Activated CD4-positive, alpha-beta memory T cell treated with anti-CD3 and anti-CD28 coated beads for 36 hours (primary cell): ENCODE measurements at regions not wholly inside any gene's neighbourhood (a gene's known extent, or its start where the extent isn't known, plus 50 kb on each side); places are given as distances from the start of the nearest gene placed in this dataset.

Experiments
- CTCF ChIA-PET: fragments of 350-600 bp; sonication (Branson Sonifier 250); formaldehyde crosslinking; loops from one replicate; lab custom pipeline; 2021; ENCODE audit warnings: antibody characterized with exemption, inconsistent platforms; lab: Charles Lee
- POLR2A ChIA-PET: fragments of 350-600 bp; sonication (Branson Sonifier 250); formaldehyde crosslinking; loops from one replicate; lab custom pipeline; 2021; ENCODE audit warnings: antibody characterized with exemption; lab: Charles Lee
- DNase-seq: peaks from one replicate; pipeline ENCODE4 v3.0.0-alpha.2; 2020
- H3K27ac Mint-ChIP-seq: one replicate; pipeline ENCODE4 v1.8.0; 2021; ENCODE audit warnings: mixed read lengths
- H3K27me3 Mint-ChIP-seq: one replicate; pipeline ENCODE4 v1.8.0; 2021; ENCODE audit warnings: mixed read lengths
- H3K36me3 Mint-ChIP-seq: one replicate; pipeline ENCODE4 v1.8.0; 2021; ENCODE audit warnings: mixed read lengths
- H3K4me1 Mint-ChIP-seq: one replicate; pipeline ENCODE4 v1.8.0; 2021; ENCODE audit warnings: low read depth, mixed read lengths
- H3K4me3 Mint-ChIP-seq: one replicate; pipeline ENCODE4 v1.8.0; 2021; ENCODE audit warnings: mild to moderate bottlenecking, mixed read lengths
- H3K9me3 Mint-ChIP-seq: one replicate; pipeline ENCODE4 v1.8.0; 2021; ENCODE audit warnings: mixed read lengths
- intact Hi-C: fragments of 100-400 bp; cut with micrococcal nuclease; formaldehyde crosslinking; loops from one replicate; pipeline ENCODE4 v1.15.1; 2023

GRCh38 chr5:2511706-2512105, 239.8 kb downstream of the IRX2 start:
- no peaks in the 10 kb centered on the region for H3K27me3 Mint-ChIP-seq
- H3K36me3 Mint-ChIP-seq, result no peaks in the 10 kb centered on the region
- DNase-seq, result no peak
- intact Hi-C loops, result no loop called here
- H3K4me1 Mint-ChIP-seq, result no peaks in the 10 kb centered on the region
- CTCF ChIA-PET, result no interaction called here
- POLR2A ChIA-PET, result no interaction called here
- H3K4me3 Mint-ChIP-seq, result no peak overlapping the region
- H3K9me3 Mint-ChIP-seq, result no peaks in the 10 kb centered on the region
- no peak overlapping the region for H3K27ac Mint-ChIP-seq

GRCh38 chr5:2511126-2511525, 240.4 kb downstream of the IRX2 start:
- Mint-ChIP-seq H3K4me1 (no peaks in the 10 kb centered on the region), H3K27me3 (no peaks in the 10 kb centered on the region), H3K27ac (no peak overlapping the region), H3K36me3 (no peaks in the 10 kb centered on the region), H3K4me3 (no peak overlapping the region), H3K9me3 (no peaks in the 10 kb centered on the region)
- intact Hi-C loops, result no loop called here
- ChIA-PET POLR2A (no interaction called here), CTCF (no interaction called here)
- no peak for DNase-seq

GRCh38 chr5:2509527-2509926, 241.9 kb downstream of the IRX2 start:
- no peak overlapping the region for H3K4me3 Mint-ChIP-seq
- DNase-seq, result no peak
- H3K36me3 Mint-ChIP-seq, result no peaks in the 10 kb centered on the region
- no peak overlapping the region for H3K27ac Mint-ChIP-seq
- intact Hi-C loops, result no loop called here
- no peaks in the 10 kb centered on the region for H3K27me3 Mint-ChIP-seq
- peaks cover 3% of the 10 kb centered on the region for H3K9me3 Mint-ChIP-seq
- ChIA-PET POLR2A (no interaction called here), CTCF (no interaction called here)
- H3K4me1 Mint-ChIP-seq, result no peaks in the 10 kb centered on the region

DNA sequence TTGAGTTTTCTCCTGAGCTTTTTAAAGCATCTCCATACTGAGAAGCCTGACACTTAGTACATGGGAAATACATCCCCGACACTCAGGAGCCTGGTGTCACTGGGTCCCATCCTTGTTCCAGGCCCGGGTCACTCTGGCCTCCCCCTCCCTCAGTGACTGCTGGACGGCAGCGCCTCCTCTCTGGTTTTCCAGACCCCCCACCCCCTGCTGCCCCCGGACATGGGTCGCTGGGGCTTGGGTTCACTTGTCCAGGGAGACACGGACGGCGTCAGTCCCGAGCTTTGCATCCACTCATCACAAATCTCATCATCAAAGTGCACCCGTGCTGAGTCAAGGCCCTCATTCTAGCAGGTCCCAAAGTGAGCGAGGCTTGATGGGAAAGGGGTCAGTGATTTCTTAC, 243.0 kb downstream of the IRX2 start:
- H3K4me1 Mint-ChIP-seq, result no peaks in the 10 kb centered on the region
- no peak for DNase-seq
- no peaks in the 10 kb centered on the region for H3K36me3 Mint-ChIP-seq
- peaks cover 5% of the 10 kb centered on the region for H3K9me3 Mint-ChIP-seq
- H3K27me3 Mint-ChIP-seq, result no peaks in the 10 kb centered on the region
- CTCF ChIA-PET, result no interaction called here
- no peak overlapping the region for H3K27ac Mint-ChIP-seq
- intact Hi-C loops, result no loop called here
- POLR2A ChIA-PET, result no interaction called here
- no peak overlapping the region for H3K4me3 Mint-ChIP-seq

DNA sequence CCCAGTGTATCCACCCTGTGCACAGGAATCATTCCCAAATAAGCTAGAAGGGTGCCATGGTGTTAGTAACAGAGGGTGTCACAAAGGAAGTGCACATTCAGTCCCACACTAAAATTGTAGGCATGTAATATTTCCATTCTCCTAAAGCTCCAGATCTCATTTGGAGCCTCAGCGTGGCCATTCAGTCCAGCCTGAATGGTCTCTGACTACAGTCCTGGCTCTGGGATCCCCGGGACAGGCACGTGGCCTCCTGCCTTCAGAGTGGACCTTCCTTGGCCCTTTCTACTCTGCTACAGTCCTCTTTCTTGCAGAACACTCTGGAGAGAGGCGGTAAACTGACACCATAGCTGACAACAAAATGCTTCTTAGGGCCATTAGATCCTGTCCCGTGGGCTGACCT, 243.9 kb downstream of the IRX2 start:
- Mint-ChIP-seq H3K36me3 (no peaks in the 10 kb centered on the region), H3K4me3 (no peak overlapping the region), H3K4me1 (no peaks in the 10 kb centered on the region), H3K27me3 (no peaks in the 10 kb centered on the region), H3K9me3 (peaks cover 5% of the 10 kb centered on the region), H3K27ac (no peak overlapping the region)
- intact Hi-C loops, result no loop called here
- no peak for DNase-seq
- POLR2A ChIA-PET, result no interaction called here
- CTCF ChIA-PET, result no interaction called here

DNA sequence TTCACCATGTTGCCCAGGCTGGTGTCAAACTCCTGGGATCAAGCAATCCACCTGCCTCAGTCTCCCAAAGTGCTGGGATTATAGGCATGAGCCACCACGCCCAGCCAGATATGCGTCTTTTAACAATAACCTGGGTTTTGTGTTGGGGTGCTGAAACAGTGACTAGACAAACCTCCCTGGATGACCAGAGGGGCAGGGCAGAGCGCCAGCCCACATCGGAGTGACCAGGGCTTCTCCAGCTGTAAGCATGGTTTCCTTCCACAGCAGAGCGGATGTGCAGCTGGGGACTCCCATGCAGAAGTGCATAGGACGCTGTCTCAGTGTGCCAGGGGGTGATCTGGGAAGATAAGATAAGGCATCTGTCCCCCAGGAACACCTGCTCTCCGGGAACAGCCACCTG, 244.9 kb downstream of the IRX2 start:
- intact Hi-C loops, result no loop called here
- no peaks in the 10 kb centered on the region for H3K4me1 Mint-ChIP-seq
- H3K4me3 Mint-ChIP-seq, result no peak overlapping the region
- no peak for DNase-seq
- no peaks in the 10 kb centered on the region for H3K27me3 Mint-ChIP-seq
- POLR2A ChIA-PET, result no interaction called here
- no peaks in the 10 kb centered on the region for H3K36me3 Mint-ChIP-seq
- H3K9me3 Mint-ChIP-seq, result peaks cover 5% of the 10 kb centered on the region
- CTCF ChIA-PET, result no interaction called here
- H3K27ac Mint-ChIP-seq, result no peak overlapping the region

- CTCF ChIA-PET, result no interaction called here
- POLR2A ChIA-PET, result no interaction called here
- no peak overlapping the region for H3K4me3 Mint-ChIP-seq
- intact Hi-C loops, result no loop called here
- DNase-seq, result no peak
- H3K27ac Mint-ChIP-seq, result no peak overlapping the region
- H3K36me3 Mint-ChIP-seq, result no peaks in the 10 kb centered on the region
- no peaks in the 10 kb centered on the region for H3K4me1 Mint-ChIP-seq
- H3K27me3 Mint-ChIP-seq, result no peaks in the 10 kb centered on the region
- H3K9me3 Mint-ChIP-seq, result peaks cover 5% of the 10 kb centered on the region
Observed at GRCh38 chr5:2505217-2505616, 246.3 kb downstream of the IRX2 start.

DNA sequence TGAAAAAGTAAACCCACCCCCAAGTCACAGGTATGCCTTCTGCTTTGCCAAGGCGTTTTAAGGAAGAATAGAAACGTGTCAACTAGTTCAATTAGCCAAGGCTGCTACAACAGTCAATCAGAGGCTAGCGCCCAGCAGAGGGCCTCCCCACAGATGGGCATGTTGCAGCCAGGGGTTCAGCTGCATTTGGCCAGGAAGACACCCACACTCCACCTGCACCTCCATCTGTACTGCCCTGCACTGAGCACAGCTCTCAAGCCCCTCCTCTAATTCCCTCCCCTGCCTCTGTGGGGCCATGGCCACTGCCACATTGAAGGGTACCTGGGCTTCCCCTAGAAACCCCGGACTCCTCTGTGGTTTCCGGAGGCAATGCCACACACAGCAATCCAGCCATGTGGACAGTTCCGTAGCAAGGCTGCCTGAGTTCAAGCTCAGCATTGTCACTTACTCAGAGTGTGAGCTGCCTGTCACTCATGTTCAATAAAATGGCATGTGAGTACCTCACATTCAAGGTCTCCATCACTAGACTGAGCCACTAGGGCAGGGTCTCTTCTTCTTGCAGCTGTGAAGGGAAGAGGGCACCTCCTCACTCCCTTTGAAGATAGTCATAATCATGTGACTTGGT, 248.4 kb downstream of the IRX2 start:
- no peak for DNase-seq
- H3K27me3 Mint-ChIP-seq, result no peaks in the 10 kb centered on the region
- H3K36me3 Mint-ChIP-seq, result no peaks in the 10 kb centered on the region
- CTCF ChIA-PET, result no interaction called here
- no peaks in the 10 kb centered on the region for H3K4me1 Mint-ChIP-seq
- no peak overlapping the region for H3K27ac Mint-ChIP-seq
- POLR2A ChIA-PET, result no interaction called here
- peaks cover 9% of the 10 kb centered on the region for H3K9me3 Mint-ChIP-seq
- intact Hi-C loops, result no loop called here
- no peak overlapping the region for H3K4me3 Mint-ChIP-seq

DNA sequence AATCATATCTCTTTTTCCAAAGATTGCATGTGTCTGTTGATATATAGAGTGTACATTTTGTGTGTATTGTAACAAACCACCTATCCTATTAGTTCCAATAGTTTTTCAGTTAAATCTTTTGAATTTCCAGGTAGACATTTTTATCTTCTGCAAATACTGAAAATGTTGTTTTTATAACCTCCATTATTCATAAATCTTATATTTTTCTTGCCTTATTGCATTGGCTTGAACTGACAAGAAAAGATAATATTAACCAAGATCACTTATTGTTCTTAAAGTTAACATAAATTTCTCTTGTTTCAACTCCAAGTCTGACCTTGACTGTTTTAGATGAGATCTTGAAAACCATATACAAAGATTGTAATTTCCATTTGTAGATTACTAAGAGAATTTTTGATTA, 251.6 kb downstream of the IRX2 start:
- no peaks in the 10 kb centered on the region for H3K27me3 Mint-ChIP-seq

DNA sequence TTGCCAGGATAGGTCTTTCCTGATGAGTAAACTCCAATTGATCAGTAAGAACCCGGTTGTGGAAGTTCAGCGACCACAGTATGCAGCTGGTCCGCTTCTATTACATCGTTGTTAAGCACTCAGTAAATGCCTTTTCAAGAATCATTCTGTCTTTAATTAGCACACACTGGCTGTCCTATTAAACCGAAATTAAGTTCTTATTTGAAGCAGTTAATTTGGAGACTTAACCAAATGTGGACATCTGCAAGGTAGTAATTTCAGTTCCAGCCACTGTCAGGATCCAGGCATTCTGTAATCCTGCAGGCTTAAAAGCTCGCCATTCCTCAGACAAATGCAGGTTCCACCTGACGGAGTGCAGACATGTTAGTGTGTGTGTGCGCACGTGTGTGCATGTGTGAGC, 254.6 kb downstream of the IRX2 start:
- Mint-ChIP-seq H3K36me3 (no peaks in the 10 kb centered on the region), H3K27me3 (no peaks in the 10 kb centered on the region), H3K9me3 (peaks cover 5% of the 10 kb centered on the region), H3K4me3 (no peak overlapping the region), H3K27ac (no peak overlapping the region), H3K4me1 (no peaks in the 10 kb centered on the region)
- DNase-seq, result no peak
- intact Hi-C loops, result no loop called here
- POLR2A ChIA-PET, result no interaction called here
- CTCF ChIA-PET, result no interaction called here

More for the DNA sequence above, 251.6 kb downstream of the IRX2 start:
- no peaks in the 10 kb centered on the region for H3K36me3 Mint-ChIP-seq
- no peaks in the 10 kb centered on the region for H3K4me1 Mint-ChIP-seq
- no peak overlapping the region for H3K27ac Mint-ChIP-seq
- POLR2A ChIA-PET, result no interaction called here
- CTCF ChIA-PET, result no interaction called here
- no peak for DNase-seq
- H3K4me3 Mint-ChIP-seq, result no peak overlapping the region
- intact Hi-C loops, result no loop called here
- peaks cover 9% of the 10 kb centered on the region for H3K9me3 Mint-ChIP-seq

DNA sequence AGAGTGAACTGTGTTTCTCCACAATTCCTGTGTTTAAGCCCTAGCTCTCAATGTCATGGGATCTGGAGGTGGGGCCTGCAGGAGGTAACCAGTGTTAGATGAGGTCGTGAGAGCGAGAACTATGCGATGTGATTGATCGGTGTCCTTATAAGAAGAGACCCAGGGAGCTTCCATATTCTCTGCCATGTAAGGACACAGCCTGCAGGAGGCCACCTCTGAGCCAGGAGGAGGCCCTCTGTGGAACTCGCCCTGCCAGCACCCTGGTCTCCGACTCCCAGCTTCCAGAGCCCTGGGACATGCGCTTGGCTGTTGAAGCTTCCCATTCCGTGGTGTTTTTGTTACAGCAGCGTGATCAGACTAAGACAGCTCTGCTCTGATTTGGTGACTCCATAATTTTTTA, 255.4 kb downstream of the IRX2 start:
- Mint-ChIP-seq H3K27me3 (no peaks in the 10 kb centered on the region), H3K36me3 (no peaks in the 10 kb centered on the region), H3K27ac (no peak overlapping the region), H3K9me3 (peaks cover 5% of the 10 kb centered on the region), H3K4me3 (no peak overlapping the region), H3K4me1 (no peaks in the 10 kb centered on the region)
- DNase-seq, result no peak
- ChIA-PET POLR2A (no interaction called here), CTCF (no interaction called here)
- intact Hi-C loops, result no loop called here

GRCh38 chr5:2493356-2493755, 258.1 kb downstream of the IRX2 start:
- H3K27ac Mint-ChIP-seq, result no peak overlapping the region
- intact Hi-C loops, result no loop called here
- no peak for DNase-seq
- ChIA-PET POLR2A (no interaction called here), CTCF (no interaction called here)
- no peaks in the 10 kb centered on the region for H3K4me1 Mint-ChIP-seq
- no peak overlapping the region for H3K4me3 Mint-ChIP-seq
- no peaks in the 10 kb centered on the region for H3K9me3 Mint-ChIP-seq
- H3K27me3 Mint-ChIP-seq, result no peaks in the 10 kb centered on the region
- no peaks in the 10 kb centered on the region for H3K36me3 Mint-ChIP-seq

GRCh38 chr5:2492476-2492875, 259.0 kb downstream of the IRX2 start:
- no peaks in the 10 kb centered on the region for H3K9me3 Mint-ChIP-seq
- H3K27me3 Mint-ChIP-seq, result no peaks in the 10 kb centered on the region
- no peak for DNase-seq
- no peak overlapping the region for H3K27ac Mint-ChIP-seq
- ChIA-PET CTCF (no interaction called here), POLR2A (no interaction called here)
- H3K4me3 Mint-ChIP-seq, result no peak overlapping the region
- intact Hi-C loops, result no loop called here
- H3K36me3 Mint-ChIP-seq, result no peaks in the 10 kb centered on the region
- no peaks in the 10 kb centered on the region for H3K4me1 Mint-ChIP-seq
